ENCODE measurements at regions not wholly inside any gene's neighbourhood (a gene's known extent, or its start where the extent isn't known, plus 50 kb on each side); places are given as distances from the start of the nearest gene placed in this dataset.
"Not testable (repeated sequence)": the region's sequence is repeated elsewhere in the genome, so short reads cannot be mapped to it uniquely, and the experiment has no call there.

GRCh38 chr12:61137677-61138414, 1122.4 kb upstream of the USP15 start:
- Histone ChIP-seq H3K4me3 (ENCODE audit: low read length) (no peak overlapping the region), H3K27me3 (replicated peaks; ENCODE audit: control insufficient read depth, insufficient read depth, low read length) (no peaks in the 10 kb centered on the region), H3K9me3 (ENCODE audit: control insufficient read depth, low read length) (peaks cover 4% of the 10 kb centered on the region), H3K4me1 (ENCODE audit: control insufficient read depth, insufficient read depth, low read length) (no peaks in the 10 kb centered on the region), H3K9ac (ENCODE audit: low read length) (no peak overlapping the region), H3K36me3 (ENCODE audit: control insufficient read depth, insufficient read depth, low read length, severe bottlenecking) (no peaks in the 10 kb centered on the region)
- DNase-seq (ENCODE audit: low read depth) = no peak

DNA sequence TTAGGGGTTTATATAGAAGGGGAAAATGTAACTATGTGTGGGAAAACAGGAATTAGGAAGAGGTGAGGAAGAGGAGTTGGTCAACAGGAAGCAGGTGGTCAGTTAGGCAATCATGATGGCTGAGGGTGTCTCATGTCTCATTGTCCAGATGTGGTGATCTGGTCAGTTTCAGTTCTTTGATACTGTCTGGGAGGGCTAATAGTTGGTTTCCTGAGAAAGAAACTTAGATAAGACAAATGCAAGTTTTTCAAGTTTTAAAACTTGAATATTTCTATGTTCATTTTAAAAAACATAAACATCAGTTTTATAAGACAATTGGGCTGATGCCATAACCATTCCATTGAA, 1121.8 kb upstream of the USP15 start:
- Histone ChIP-seq H3K4me3 (ENCODE audit: low read length) (no peak overlapping the region), H3K9me3 (ENCODE audit: control insufficient read depth, low read length) (peaks cover 4% of the 10 kb centered on the region), H3K4me1 (ENCODE audit: control insufficient read depth, insufficient read depth, low read length) (no peaks in the 10 kb centered on the region), H3K9ac (ENCODE audit: low read length) (no peak overlapping the region), H3K36me3 (ENCODE audit: control insufficient read depth, insufficient read depth, low read length, severe bottlenecking) (no peaks in the 10 kb centered on the region), H3K27me3 (replicated peaks; ENCODE audit: control insufficient read depth, insufficient read depth, low read length) (no peaks in the 10 kb centered on the region)
- no peak for DNase-seq (ENCODE audit: low read depth)

DNA sequence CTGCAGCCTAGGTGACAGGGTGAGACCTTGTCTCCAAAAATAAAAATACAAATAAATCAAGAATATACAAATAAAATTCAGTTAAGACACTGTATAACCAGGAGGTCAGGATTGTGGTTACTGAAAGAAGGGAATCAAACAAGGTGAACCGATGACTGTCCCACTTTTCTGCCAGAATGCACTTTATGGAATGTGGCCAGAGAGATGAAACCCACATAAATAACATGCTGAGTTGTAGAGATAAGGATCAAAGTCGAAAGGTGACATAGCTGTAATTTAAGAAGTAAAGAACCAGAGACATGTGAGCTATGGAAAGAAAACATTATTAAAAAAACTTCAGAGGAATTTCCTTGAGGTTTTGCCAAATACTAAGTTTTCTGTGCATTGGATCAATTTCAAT, 1098.2 kb upstream of the USP15 start:
- H3K4me1 ChIP-seq (ENCODE audit: control insufficient read depth, insufficient read depth, low read length) = no peaks in the 10 kb centered on the region
- H3K9ac ChIP-seq (ENCODE audit: low read length) = no peak overlapping the region
- DNase-seq (ENCODE audit: low read depth) = no peak
- no peaks in the 10 kb centered on the region for H3K27me3 ChIP-seq (replicated peaks; ENCODE audit: control insufficient read depth, insufficient read depth, low read length)
- H3K36me3 ChIP-seq (ENCODE audit: control insufficient read depth, insufficient read depth, low read length, severe bottlenecking) = no peaks in the 10 kb centered on the region
- peaks cover 4% of the 10 kb centered on the region for H3K9me3 ChIP-seq (ENCODE audit: control insufficient read depth, low read length)
- H3K4me3 ChIP-seq (ENCODE audit: low read length) = no peak overlapping the region

- Histone ChIP-seq H3K27me3 (replicated peaks; ENCODE audit: control insufficient read depth, insufficient read depth, low read length) (no peaks in the 10 kb centered on the region), H3K4me3 (ENCODE audit: low read length) (no peak overlapping the region), H3K4me1 (ENCODE audit: control insufficient read depth, insufficient read depth, low read length) (no peaks in the 10 kb centered on the region), H3K9me3 (ENCODE audit: control insufficient read depth, low read length) (no peaks in the 10 kb centered on the region), H3K36me3 (ENCODE audit: control insufficient read depth, insufficient read depth, low read length, severe bottlenecking) (no peaks in the 10 kb centered on the region), H3K9ac (ENCODE audit: low read length) (no peak overlapping the region)
- no peak for DNase-seq (ENCODE audit: low read depth)
Observed at GRCh38 chr12:61188801-61189595, 1071.2 kb upstream of the USP15 start.

DNA sequence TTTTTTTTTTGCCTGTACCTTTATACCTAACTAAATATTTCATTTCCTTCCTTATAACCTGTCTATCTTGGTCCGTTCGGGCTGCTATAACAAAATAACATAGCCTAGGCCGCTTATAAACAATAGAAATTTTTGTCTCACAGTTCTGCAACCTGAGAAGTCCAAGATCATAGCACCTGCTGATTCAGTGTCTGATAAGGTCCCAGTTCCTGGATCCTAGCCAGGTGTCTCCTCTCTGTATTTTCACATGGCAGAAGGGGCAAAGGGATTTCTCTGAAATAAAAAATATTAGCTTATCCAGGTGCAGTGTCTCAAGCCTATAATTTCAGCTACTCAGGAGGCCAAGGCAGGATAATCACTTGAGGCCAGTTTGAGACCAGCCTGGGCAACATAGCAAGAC, 1046.6 kb upstream of the USP15 start:
- H3K4me1 ChIP-seq (ENCODE audit: control insufficient read depth, insufficient read depth, low read length) = no peaks in the 10 kb centered on the region
- peaks cover 3% of the 10 kb centered on the region for H3K9me3 ChIP-seq (ENCODE audit: control insufficient read depth, low read length)
- no peak overlapping the region for H3K4me3 ChIP-seq (ENCODE audit: low read length)
- H3K36me3 ChIP-seq (ENCODE audit: control insufficient read depth, insufficient read depth, low read length, severe bottlenecking) = no peaks in the 10 kb centered on the region
- H3K9ac ChIP-seq (ENCODE audit: low read length) = no peak overlapping the region
- no peak for DNase-seq (ENCODE audit: low read depth)
- H3K27me3 ChIP-seq (replicated peaks; ENCODE audit: control insufficient read depth, insufficient read depth, low read length) = no peaks in the 10 kb centered on the region

DNA sequence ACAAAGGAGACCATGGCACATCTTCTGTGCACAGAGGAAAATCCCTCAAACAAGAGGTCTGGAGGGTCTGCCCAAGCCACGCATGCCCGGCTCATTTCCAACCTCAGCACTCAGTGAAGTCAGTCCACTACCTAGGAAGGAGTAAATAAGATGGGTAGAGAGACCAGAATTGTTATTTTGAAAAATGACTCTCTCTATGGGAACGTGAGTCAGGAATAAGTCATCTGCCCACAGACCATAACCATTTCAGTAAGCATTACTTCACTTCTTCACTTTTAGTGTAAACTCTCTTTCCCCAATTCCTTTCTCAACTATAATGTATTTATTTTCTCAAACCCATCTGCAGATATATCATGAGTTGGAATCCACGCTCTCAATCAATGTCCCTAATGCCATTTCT, 1039.9 kb upstream of the USP15 start:
- Histone ChIP-seq H3K36me3 (ENCODE audit: control insufficient read depth, insufficient read depth, low read length, severe bottlenecking) (no peaks in the 10 kb centered on the region), H3K4me3 (ENCODE audit: low read length) (no peak overlapping the region)
- DNase-seq (ENCODE audit: low read depth) = no peak

DNA sequence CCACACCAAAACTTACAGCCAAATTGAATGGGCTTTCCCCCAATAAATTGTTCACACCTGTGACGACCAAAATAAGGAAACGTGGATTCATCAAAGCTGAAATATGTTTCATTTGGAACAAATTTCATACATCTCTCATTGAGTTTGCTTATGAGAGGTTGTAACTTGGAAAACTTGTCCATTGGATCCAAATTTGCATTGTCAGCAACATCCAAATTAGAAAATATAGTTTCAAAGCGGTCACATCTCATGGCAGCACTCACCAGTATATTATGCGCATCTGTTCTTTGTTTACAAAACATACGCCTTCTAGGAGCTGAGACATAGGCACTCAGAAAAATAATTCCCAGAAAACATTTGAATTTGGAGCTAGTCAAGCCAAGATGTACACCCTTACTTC, 1028.2 kb upstream of the USP15 start:
- no peaks in the 10 kb centered on the region for H3K4me1 ChIP-seq (ENCODE audit: control insufficient read depth, insufficient read depth, low read length)
- peaks cover 3% of the 10 kb centered on the region for H3K9me3 ChIP-seq (ENCODE audit: control insufficient read depth, low read length)
- H3K27me3 ChIP-seq (replicated peaks; ENCODE audit: control insufficient read depth, insufficient read depth, low read length) = no peaks in the 10 kb centered on the region
- no peaks in the 10 kb centered on the region for H3K36me3 ChIP-seq (ENCODE audit: control insufficient read depth, insufficient read depth, low read length, severe bottlenecking)
- no peak for DNase-seq (ENCODE audit: low read depth)
- H3K4me3 ChIP-seq (ENCODE audit: low read length) = no peak overlapping the region
- no peak overlapping the region for H3K9ac ChIP-seq (ENCODE audit: low read length)

More for the DNA sequence above, 1039.9 kb upstream of the USP15 start:
- H3K27me3 ChIP-seq (replicated peaks; ENCODE audit: control insufficient read depth, insufficient read depth, low read length) = no peaks in the 10 kb centered on the region
- no peak overlapping the region for H3K9ac ChIP-seq (ENCODE audit: low read length)
- H3K9me3 ChIP-seq (ENCODE audit: control insufficient read depth, low read length) = no peaks in the 10 kb centered on the region
- H3K4me1 ChIP-seq (ENCODE audit: control insufficient read depth, insufficient read depth, low read length) = no peaks in the 10 kb centered on the region

DNA sequence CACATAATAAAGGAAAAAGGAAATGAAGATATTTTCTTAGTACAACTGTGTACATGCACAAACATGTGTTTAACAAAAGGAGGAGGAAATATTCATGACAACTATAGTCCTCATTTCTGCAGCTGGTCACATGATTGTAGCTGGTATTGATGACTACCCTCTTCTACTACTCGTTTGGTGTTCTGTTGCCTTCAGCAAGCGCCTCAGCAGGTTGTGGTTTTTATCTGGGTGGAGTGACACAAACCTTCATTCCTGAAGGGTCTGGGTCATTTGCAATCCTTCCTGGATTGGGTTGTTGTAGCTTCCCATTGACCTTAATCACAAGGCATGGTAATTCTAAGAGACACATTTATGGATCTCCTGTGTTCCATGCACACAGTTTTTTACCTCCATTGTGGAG, 1009.9 kb upstream of the USP15 start:
- DNase-seq (ENCODE audit: low read depth) = no peak
- Histone ChIP-seq H3K4me1 (ENCODE audit: control insufficient read depth, insufficient read depth, low read length) (no peaks in the 10 kb centered on the region), H3K27me3 (replicated peaks; ENCODE audit: control insufficient read depth, insufficient read depth, low read length) (no peaks in the 10 kb centered on the region), H3K4me3 (ENCODE audit: low read length) (no peak overlapping the region), H3K36me3 (ENCODE audit: control insufficient read depth, insufficient read depth, low read length, severe bottlenecking) (no peaks in the 10 kb centered on the region), H3K9ac (ENCODE audit: low read length) (no peak overlapping the region), H3K9me3 (ENCODE audit: control insufficient read depth, low read length) (peaks cover 7% of the 10 kb centered on the region)

GRCh38 chr12:61251076-61251475, 1009.1 kb upstream of the USP15 start:
- Histone ChIP-seq H3K9ac (ENCODE audit: low read length) (no peak overlapping the region), H3K27me3 (replicated peaks; ENCODE audit: control insufficient read depth, insufficient read depth, low read length) (no peaks in the 10 kb centered on the region), H3K4me1 (ENCODE audit: control insufficient read depth, insufficient read depth, low read length) (no peaks in the 10 kb centered on the region), H3K9me3 (ENCODE audit: control insufficient read depth, low read length) (peaks cover 7% of the 10 kb centered on the region), H3K36me3 (ENCODE audit: control insufficient read depth, insufficient read depth, low read length, severe bottlenecking) (no peaks in the 10 kb centered on the region), H3K4me3 (ENCODE audit: low read length) (no peak overlapping the region)
- no peak for DNase-seq (ENCODE audit: low read depth)

GRCh38 chr12:61254225-61254624, 1006.0 kb upstream of the USP15 start:
- no peaks in the 10 kb centered on the region for H3K27me3 ChIP-seq (replicated peaks; ENCODE audit: control insufficient read depth, insufficient read depth, low read length)
- DNase-seq (ENCODE audit: low read depth) = no peak

DNA sequence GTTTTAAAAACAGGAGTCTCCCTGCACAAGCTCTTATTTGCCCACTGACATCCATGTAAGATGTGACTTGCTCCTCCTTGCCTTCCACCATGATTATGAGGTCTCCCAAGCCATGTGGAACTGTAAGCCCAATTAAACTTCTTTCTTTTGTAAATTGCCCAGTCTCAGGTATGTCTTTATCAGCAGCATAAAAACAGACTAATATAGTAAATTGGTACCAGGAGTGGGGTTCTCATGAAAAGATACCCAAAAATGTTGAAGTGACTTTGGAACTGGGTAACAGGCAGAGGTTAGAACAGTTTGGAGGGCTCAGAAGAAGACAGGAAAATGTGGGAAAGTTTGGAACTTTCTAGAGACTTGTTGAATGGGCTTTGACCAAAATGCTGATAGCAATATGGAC, 995.9 kb upstream of the USP15 start:
- not testable (repeated sequence) for H3K36me3 ChIP-seq (ENCODE audit: control insufficient read depth, insufficient read depth, low read length, severe bottlenecking); H3K4me1 ChIP-seq (ENCODE audit: control insufficient read depth, insufficient read depth, low read length); H3K27me3 ChIP-seq (replicated peaks; ENCODE audit: control insufficient read depth, insufficient read depth, low read length); H3K9ac ChIP-seq (ENCODE audit: low read length); H3K4me3 ChIP-seq (ENCODE audit: low read length); DNase-seq (ENCODE audit: low read depth)
- H3K9me3 ChIP-seq (ENCODE audit: control insufficient read depth, low read length) = peaks cover 24% of the 10 kb centered on the region

More at GRCh38 chr12:61254225-61254624, 1006.0 kb upstream of the USP15 start:
- H3K4me3 ChIP-seq (ENCODE audit: low read length) = no peak overlapping the region
- no peaks in the 10 kb centered on the region for H3K36me3 ChIP-seq (ENCODE audit: control insufficient read depth, insufficient read depth, low read length, severe bottlenecking)
- H3K9ac ChIP-seq (ENCODE audit: low read length) = no peak overlapping the region
- H3K4me1 ChIP-seq (ENCODE audit: control insufficient read depth, insufficient read depth, low read length) = no peaks in the 10 kb centered on the region
- no peaks in the 10 kb centered on the region for H3K9me3 ChIP-seq (ENCODE audit: control insufficient read depth, low read length)

Data from adipocyte (in vitro differentiated cells).